HCT116 (cell line): ENCODE measurements at regions not wholly inside any gene's neighbourhood (a gene's known extent, or its start where the extent isn't known, plus 50 kb on each side); places are given as distances from the start of the nearest gene placed in this dataset.

ENCODE experiments used
- ATAC-seq: fragments of 200-7000 bp; cut with Tn5 transposase; 2 replicates; pipeline ENCODE4 v1.9.1; 2020; ENCODE audit warnings: mild to moderate bottlenecking, moderate library complexity
- BruUV-seq: library from RNA; stranded (reverse); fragments of 400-500 nt; replicated peaks from 2 replicates; lab custom pipeline; 2021; lab: Mats Ljungman, UMichigan
- CTCF ChIA-PET: fragments of 300-600 bp; sonication (Branson Sonifier 250); formaldehyde crosslinking; loops from one replicate; lab custom pipeline; 2021; ENCODE audit warnings: antibody characterized with exemption; lab: Charles Lee
- POLR2A ChIA-PET: fragments of 300-600, 350-600 bp; sonication (Branson Sonifier 250); formaldehyde crosslinking; loops from one replicate; lab custom pipeline; 2021; ENCODE audit warnings: antibody characterized with exemption; lab: Charles Lee
- RAD21 ChIA-PET, 2 experiments: fragments of 300-600 bp; sonication (Branson Sonifier 250); formaldehyde crosslinking; loops; one replicate each; lab custom pipeline; 2023; ENCODE audit warnings: low total read pairs in 2 of 2; ENCODE audit not compliant: uncharacterized antibody in 2 of 2, unreplicated experiment in 2 of 2, low non-redundant PET in 1 of 2; lab: Charles Lee
- DNase-seq: peaks from one replicate; pipeline ENCODE4 v3.0.0-alpha.2; 2010; ENCODE audit warnings: low read depth, low spot score
- H2AFZ ChIP-seq: fragments of 200-600 bp; shearing (Covaris generic), sonication (generic); 2 replicates; pipeline ENCODE4 v1.6.1; 2017; ENCODE audit warnings: low read depth, mixed run types, mixed read lengths, antibody characterized with exemption, low read length; ENCODE audit not compliant: poor library complexity, severe bottlenecking
- H3K27ac ChIP-seq: 2 replicates; pipeline ENCODE4 v1.5.1; 2012; ENCODE audit warnings: low read depth, low read length
- H3K27me3 ChIP-seq: fragments of 200-600 bp; sonication (generic); 2 replicates; pipeline ENCODE4 v1.6.1; 2016; ENCODE audit warnings: mixed run types, low read length, mixed read lengths; ENCODE audit not compliant: insufficient read depth
- H3K36me3 ChIP-seq, 2 experiments: fragments of 200-500 bp in 1 of 2; fragments of 200-600 bp in 1 of 2; sonication (Bioruptor generic) in 1 of 2; sonication (generic) in 1 of 2; 2 replicates each; pipeline versions ENCODE4 v1.5.1 to v1.6.1; 2014 to 2016; ENCODE audit warnings: low read length in 2 of 2, inconsistent platforms in 1 of 2, mixed read lengths in 1 of 2, mixed run types in 1 of 2; ENCODE audit not compliant: insufficient read depth in 2 of 2, control insufficient read depth in 1 of 2
- H3K4me1 ChIP-seq, 2 experiments: fragments of 200-600 bp in 1 of 2; sonication (generic) in 1 of 2; 2 replicates each; pipeline versions ENCODE4 v1.5.1 to v1.6.1; 2012 to 2017; ENCODE audit warnings: low read length in 2 of 2, inconsistent platforms in 1 of 2, mild to moderate bottlenecking in 1 of 2, mixed read lengths in 1 of 2, mixed run types in 1 of 2, moderate library complexity in 1 of 2; ENCODE audit not compliant: insufficient read depth in 2 of 2, control insufficient read depth in 1 of 2
- H3K4me2 ChIP-seq: fragments of 200-600 bp; sonication (generic); 2 replicates; pipeline ENCODE4 v1.6.1; 2017; ENCODE audit warnings: mixed run types, low read length, mixed read lengths
- H3K4me3 ChIP-seq, 2 experiments: fragments of 200-600 bp in 1 of 2; sonication (generic) in 1 of 2; replicated peaks in 1 of 2; 2 replicates each; pipeline ENCODE4 v1.5.1; 2011 to 2016; ENCODE audit warnings: low read length in 2 of 2, control low read depth in 1 of 2, low read depth in 1 of 2, mild to moderate bottlenecking in 1 of 2, mixed read lengths in 1 of 2, mixed run types in 1 of 2
- H3K79me2 ChIP-seq: fragments of 200-600 bp; sonication (generic); 2 replicates; pipeline ENCODE4 v1.6.1; 2017; ENCODE audit warnings: mild to moderate bottlenecking, mixed run types, low read length, moderate library complexity, mixed read lengths; ENCODE audit not compliant: insufficient read depth
- H3K9ac ChIP-seq: fragments of 200-600 bp; sonication (generic); 2 replicates; pipeline ENCODE4 v1.6.1; 2016; ENCODE audit warnings: low read length, mixed read lengths
- H3K9me2 ChIP-seq: fragments of 200-600 bp; sonication (generic), shearing (Covaris generic); 2 replicates; pipeline ENCODE4 v1.6.1; 2017; ENCODE audit warnings: mixed run types, mild to moderate bottlenecking, moderate library complexity; ENCODE audit not compliant: insufficient read depth
- H3K9me3 ChIP-seq, 2 experiments: fragments of 200-500 bp in 1 of 2; fragments of 200-600 bp in 1 of 2; sonication (Bioruptor generic) in 1 of 2; sonication (generic) in 1 of 2; 2 replicates each; pipeline ENCODE4 v1.6.1; 2014 to 2017; ENCODE audit warnings: low read length in 2 of 2, mixed read lengths in 2 of 2, inconsistent platforms in 1 of 2, low read depth in 1 of 2, mild to moderate bottlenecking in 1 of 2, mixed run types in 1 of 2, moderate library complexity in 1 of 2; ENCODE audit not compliant: control insufficient read depth in 1 of 2, insufficient read depth in 1 of 2
- H4K20me1 ChIP-seq: fragments of 200-600 bp; sonication (generic), shearing (Covaris generic); 2 replicates; pipeline ENCODE4 v1.6.1; 2017; ENCODE audit warnings: mixed run types, mild to moderate bottlenecking, moderate library complexity; ENCODE audit not compliant: insufficient read depth
- EZH2phosphoT487 ChIP-seq: fragments of 200-600 bp; IDR thresholded peaks from 2 replicates; pipeline ENCODE4 v1.6.1; 2018; ENCODE audit warnings: antibody characterized with exemption, borderline replicate concordance
- POLR2AphosphoS5 ChIP-seq: IDR thresholded peaks from 2 replicates; pipeline ENCODE4 v1.6.1; 2011; ENCODE audit warnings: mild to moderate bottlenecking, low read depth, low read length, moderate library complexity
- ZBTB33 ChIP-seq: IDR thresholded peaks from 2 replicates; pipeline ENCODE4 v1.6.1; 2011; ENCODE audit warnings: mild to moderate bottlenecking, low read length, moderate library complexity; ENCODE audit not compliant: insufficient replicate concordance; ENCODE audit errors: extremely low read depth
- ZFX ChIP-seq: fragments of 450-650 bp; IDR thresholded peaks from 2 replicates; pipeline ENCODE4 v1.6.1; 2017
- intact Hi-C: fragments of 100-400 bp; cut with micrococcal nuclease; formaldehyde crosslinking; loops from 2 replicates; pipeline ENCODE4 v1.10.0; 2022

- Histone ChIP-seq H3K9me2 (no peaks in the 10 kb centered on the region), H3K4me2 (no peak overlapping the region), H3K27ac (no peak overlapping the region), H2AFZ (no peak overlapping the region), H3K27me3 (no peaks in the 10 kb centered on the region), H3K9ac (no peak overlapping the region), H3K4me3 (no peak overlapping the region), H3K79me2 (no peaks in the 10 kb centered on the region), H3K4me1 (0 out of 4 replicates have a peak, but pooled peaks cover 0 to 3% of the 10 kb centered on the region in 2 experiments), H4K20me1 (no peaks in the 10 kb centered on the region), H3K36me3 (no peaks in the 10 kb centered on the region), H3K9me3 (no peaks in the 10 kb centered on the region)
- no peak for DNase-seq
- no peak for ATAC-seq
- intact Hi-C loops: no loop called here
- BruUV-seq: no TSS peak
- ChIA-PET CTCF (no interaction called here), POLR2A (no interaction called here), RAD21 (no interaction called here)
- TF ChIP-seq ZBTB33 (no peak), EZH2phosphoT487 (no peak)
These were observed 308.2 kb upstream of the PRR16 start for GRCh38 chr5:120155873-120156272.

- no peaks in the 10 kb centered on the region for H3K79me2 ChIP-seq
- H3K9me3 ChIP-seq: no peaks in the 10 kb centered on the region
- no peaks in the 10 kb centered on the region for H3K36me3 ChIP-seq
- no peak for TF ChIP-seq ZFX
- TF ChIP-seq POLR2AphosphoS5: no peak
- TF ChIP-seq, all 23 proteins: peak for 0
- ATAC-seq (no peak), DNase-seq (no peak)
- POLR2A ChIA-PET: no interaction called here
- Histone ChIP-seq H3K4me2 (no peak overlapping the region), H2AFZ (no peak overlapping the region), H3K9ac (no peak overlapping the region), H3K27ac (no peak overlapping the region), H3K4me3 (no peak overlapping the region), H3K27me3 (no peaks in the 10 kb centered on the region), H3K9me2 (no peaks in the 10 kb centered on the region), H3K4me1 (no peaks in the 10 kb centered on the region), H4K20me1 (no peaks in the 10 kb centered on the region)
- BruUV-seq: no TSS peak
- intact Hi-C loops: no loop called here
- CTCF ChIA-PET: no interaction called here
- RAD21 ChIA-PET: no interaction called here
These were observed 305.9 kb upstream of the PRR16 start for GRCh38 chr5:120158211-120158610.
